Prostate gland (tissue), 2 donors: ENCODE measurements at regions not wholly inside any gene's neighbourhood (a gene's known extent, or its start where the extent isn't known, plus 50 kb on each side); places are given as distances from the start of the nearest gene placed in this dataset.

Experiments
- DNase-seq: peaks from one replicate; pipeline ENCODE4 v3.0.0-alpha.2; 2019; ENCODE audit warnings: low spot score
- H3K27ac ChIP-seq, 2 donors: fragments of 200-600 bp; sonication (generic); 2 replicates each; pipeline ENCODE4 v1.5.1; 2017 to 2019
- H3K27me3 ChIP-seq: fragments of 200-600 bp; sonication (generic); replicated peaks from 2 replicates; pipeline ENCODE4 v1.5.1; 2019; ENCODE audit not compliant: insufficient read depth
- H3K36me3 ChIP-seq, 2 donors: fragments of 200-600 bp; sonication (generic); 1 replicate in 1 of 2; 2 replicates in 1 of 2; pipeline versions ENCODE4 v1.5.1 to v1.8.1; 2017 to 2019
- H3K4me1 ChIP-seq: fragments of 200-600 bp; sonication (generic); replicated peaks from 2 replicates; pipeline ENCODE4 v1.5.1; 2019
- H3K4me3 ChIP-seq, 2 donors: fragments of 200-600 bp; sonication (generic); 2 replicates each; pipeline ENCODE4 v1.5.1; 2017 to 2019
- H3K9me3 ChIP-seq: fragments of 200-600 bp; sonication (generic); 2 replicates; pipeline ENCODE4 v1.5.1; 2017
- POLR2A ChIP-seq: fragments of 450-650 bp; IDR thresholded peaks from one replicate; pipeline ENCODE4 v1.6.1; 2016; ENCODE audit warnings: antibody characterized with exemption, mild to moderate bottlenecking
- POLR2AphosphoS5 ChIP-seq: sonication (generic); formaldehyde crosslinking; IDR thresholded peaks from one replicate; pipeline ENCODE4 v1.6.1; 2017; ENCODE audit warnings: antibody characterized with exemption
- WGBS: methylation state at CpG from one replicate; pipeline ENCODE4 v1.1.5; 2018; 5-methylcytosine and 5-hydroxymethylcytosine counted together
- intact Hi-C: fragments of 100-400 bp; cut with DNase I; formaldehyde crosslinking; loops from one replicate; pipeline ENCODE4 v1.14.2; 2022
- TF ChIP-seq, protein P1 (sequence below), 4 experiments: fragments of 200-600 bp in 2 of 4; fragments of 450-650 bp in 2 of 4; sonication (generic) in 2 of 4; IDR thresholded peaks; 1 replicate in 3 of 4; 2 replicates in 1 of 4; pipeline ENCODE4 v1.5.1; 2016 to 2019; ENCODE audit warnings: antibody characterized with exemption in 4 of 4, mild to moderate bottlenecking in 2 of 4, moderate library complexity in 2 of 4

DNA sequence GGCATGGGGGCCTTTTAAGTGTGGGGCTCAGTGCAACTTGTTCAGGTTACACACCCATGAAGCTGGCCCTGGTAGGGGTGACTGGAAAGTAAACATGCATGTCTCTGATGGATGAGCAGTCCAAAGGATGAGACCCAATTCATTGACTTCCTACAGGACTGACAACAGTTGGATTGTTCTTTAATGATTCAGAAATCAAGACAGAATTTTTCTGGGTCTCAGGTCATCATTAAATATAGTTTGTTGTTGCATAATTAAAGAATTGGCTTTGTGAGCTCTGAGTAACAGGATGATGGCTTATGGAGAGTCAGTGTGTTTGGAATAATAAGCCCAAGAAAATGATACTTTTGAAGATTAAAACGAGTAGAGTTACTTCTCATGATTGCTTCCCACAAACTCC lies 604.2 kb upstream of the CLINT1 start:
- intact Hi-C loops = loop anchor here (10.0 kb wide), 1 partner anchor 642 kb away; no protein-coding TSS in a partner anchor
- H3K4me1 ChIP-seq = no peaks in the 10 kb centered on the region

DNA sequence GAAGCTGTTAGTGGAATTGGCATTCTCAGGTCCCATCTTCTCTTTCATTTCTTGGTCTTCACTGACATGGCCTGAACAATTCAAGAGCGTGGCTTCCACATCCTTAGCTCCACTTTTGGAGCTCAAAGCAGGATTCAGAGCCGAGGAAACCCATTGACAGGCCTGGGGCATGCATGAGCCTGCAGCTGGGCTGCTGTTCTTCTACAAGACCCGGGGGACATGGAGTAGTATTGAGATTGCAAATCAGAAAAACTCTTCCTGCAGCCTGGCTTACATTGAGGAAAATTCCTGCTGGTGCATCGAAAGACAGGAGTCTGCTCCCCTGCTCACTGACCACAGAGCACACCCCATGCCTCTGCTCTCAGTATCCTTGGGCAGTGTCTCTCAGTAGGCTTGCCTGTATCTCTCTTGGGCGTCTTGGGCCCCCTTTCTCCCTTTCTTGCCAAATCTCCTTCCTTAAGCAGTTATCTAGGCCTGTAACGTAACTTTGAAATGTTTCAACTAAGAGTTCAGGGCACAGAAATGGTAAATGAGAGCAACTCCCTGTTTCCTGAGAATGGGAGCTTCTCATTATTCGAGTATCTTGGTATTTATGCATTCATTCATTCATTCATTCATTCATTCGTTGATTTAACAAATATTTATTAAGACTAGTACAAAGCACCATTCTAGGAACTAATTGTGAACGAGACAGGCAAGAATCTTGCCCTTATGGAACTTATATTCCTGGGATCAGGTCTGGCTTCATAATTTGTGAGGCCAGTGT lies 603.6 kb upstream of the CLINT1 start:
- Histone ChIP-seq H3K27me3 (no peaks in the 10 kb centered on the region), H3K4me3 (no peak overlapping the region), H3K4me1 (no peaks in the 10 kb centered on the region), H3K9me3 (no peaks in the 10 kb centered on the region), H3K36me3 (no peaks in the 10 kb centered on the region), H3K27ac (no peak overlapping the region)
- intact Hi-C loops = loop anchor here (10.0 kb wide), 1 partner anchor 642 kb away; no protein-coding TSS in a partner anchor
- TF ChIP-seq, protein P1, sequence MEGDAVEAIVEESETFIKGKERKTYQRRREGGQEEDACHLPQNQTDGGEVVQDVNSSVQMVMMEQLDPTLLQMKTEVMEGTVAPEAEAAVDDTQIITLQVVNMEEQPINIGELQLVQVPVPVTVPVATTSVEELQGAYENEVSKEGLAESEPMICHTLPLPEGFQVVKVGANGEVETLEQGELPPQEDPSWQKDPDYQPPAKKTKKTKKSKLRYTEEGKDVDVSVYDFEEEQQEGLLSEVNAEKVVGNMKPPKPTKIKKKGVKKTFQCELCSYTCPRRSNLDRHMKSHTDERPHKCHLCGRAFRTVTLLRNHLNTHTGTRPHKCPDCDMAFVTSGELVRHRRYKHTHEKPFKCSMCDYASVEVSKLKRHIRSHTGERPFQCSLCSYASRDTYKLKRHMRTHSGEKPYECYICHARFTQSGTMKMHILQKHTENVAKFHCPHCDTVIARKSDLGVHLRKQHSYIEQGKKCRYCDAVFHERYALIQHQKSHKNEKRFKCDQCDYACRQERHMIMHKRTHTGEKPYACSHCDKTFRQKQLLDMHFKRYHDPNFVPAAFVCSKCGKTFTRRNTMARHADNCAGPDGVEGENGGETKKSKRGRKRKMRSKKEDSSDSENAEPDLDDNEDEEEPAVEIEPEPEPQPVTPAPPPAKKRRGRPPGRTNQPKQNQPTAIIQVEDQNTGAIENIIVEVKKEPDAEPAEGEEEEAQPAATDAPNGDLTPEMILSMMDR (IDR thresholded peaks at IDR 0.05) = no peak
- TF ChIP-seq POLR2AphosphoS5 (no peak), POLR2A (no peak)
- no peak for DNase-seq
- WGBS = 83% methylated on average over 9 of the region's 9 CpGs

More for the DNA sequence above, 604.2 kb upstream of the CLINT1 start:
- Histone ChIP-seq H3K4me3 (no peak overlapping the region), H3K36me3 (no peaks in the 10 kb centered on the region), H3K27me3 (no peaks in the 10 kb centered on the region), H3K27ac (no peak overlapping the region), H3K9me3 (no peaks in the 10 kb centered on the region)
- no peak for DNase-seq
- no peak for TF ChIP-seq POLR2AphosphoS5
- TF ChIP-seq, protein P1 (IDR thresholded peaks at IDR 0.05) = no peak
- no peak for TF ChIP-seq POLR2A
- WGBS = 36% methylated on average over 1 of the region's 1 CpG

DNA sequence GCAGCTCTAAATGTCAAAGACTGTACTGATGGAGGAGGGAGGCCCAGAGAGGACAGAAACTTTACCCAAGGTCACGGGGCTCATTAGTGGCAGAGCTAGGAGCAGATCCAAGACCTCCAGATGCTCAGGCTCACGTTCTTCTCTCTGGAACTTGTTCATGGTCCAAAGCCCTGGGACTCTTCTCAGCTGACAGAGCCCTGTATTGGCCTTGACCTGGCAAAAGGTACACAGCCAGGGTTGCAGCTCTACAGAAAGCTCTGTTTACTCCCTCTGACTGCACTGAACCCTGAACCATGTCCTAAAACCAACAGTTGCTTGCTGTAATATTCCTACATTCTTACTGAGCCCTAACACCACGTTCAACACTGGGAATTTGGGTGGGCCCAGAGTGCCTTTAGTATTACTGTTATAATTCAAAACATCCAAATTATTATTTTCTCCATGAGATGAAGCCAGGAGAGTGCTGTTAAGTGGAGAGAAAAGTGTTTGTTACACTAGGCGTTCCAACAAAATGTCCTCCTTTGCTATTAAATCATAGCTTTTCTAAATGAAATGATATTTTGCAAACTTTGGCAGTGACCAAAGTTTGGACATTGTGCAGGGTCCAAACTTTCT lies 602.4 kb upstream of the CLINT1 start:
- Histone ChIP-seq H3K27me3 (no peaks in the 10 kb centered on the region), H3K9me3 (no peaks in the 10 kb centered on the region), H3K4me3 (no peak overlapping the region), H3K27ac (no peak overlapping the region), H3K4me1 (no peaks in the 10 kb centered on the region), H3K36me3 (no peaks in the 10 kb centered on the region)
- intact Hi-C loops = loop anchor here (10.0 kb wide), 1 partner anchor 643 kb away; no protein-coding TSS in a partner anchor
- 69% methylated on average over 4 of the region's 4 CpGs for WGBS
- TF ChIP-seq POLR2AphosphoS5 (no peak), POLR2A (no peak)
- TF ChIP-seq, protein P1 (IDR thresholded peaks at IDR 0.05) = no peak
- no peak for DNase-seq

DNA sequence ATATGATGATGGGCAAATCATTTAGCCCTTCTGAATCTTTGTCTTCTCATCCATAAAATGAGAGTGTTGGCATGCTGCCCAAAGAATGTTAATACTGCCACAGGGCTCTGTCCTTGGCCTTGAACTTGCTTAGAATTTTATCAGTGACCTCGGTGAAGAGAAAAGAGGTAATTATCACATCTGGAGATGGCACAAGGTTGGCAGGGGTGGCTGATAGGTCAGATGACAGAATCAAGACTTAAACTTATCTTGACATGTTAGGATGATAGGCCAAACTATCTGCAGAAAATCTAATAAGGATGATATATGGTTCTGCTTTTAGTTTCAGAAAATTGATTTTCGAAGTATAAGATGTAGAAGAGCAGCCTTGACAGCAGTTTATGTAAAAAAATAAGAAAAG lies 599.1 kb upstream of the CLINT1 start:
- DNase-seq = no peak
- no peaks in the 10 kb centered on the region for H3K9me3 ChIP-seq
- H3K4me3 ChIP-seq = no peak overlapping the region
- TF ChIP-seq POLR2A = no peak
- WGBS = 72% methylated on average over 2 of the region's 2 CpGs
- H3K4me1 ChIP-seq = no peaks in the 10 kb centered on the region
- no peaks in the 10 kb centered on the region for H3K27me3 ChIP-seq
- H3K27ac ChIP-seq = no peak overlapping the region
- H3K36me3 ChIP-seq = no peaks in the 10 kb centered on the region
- intact Hi-C loops = no loop called here

DNA sequence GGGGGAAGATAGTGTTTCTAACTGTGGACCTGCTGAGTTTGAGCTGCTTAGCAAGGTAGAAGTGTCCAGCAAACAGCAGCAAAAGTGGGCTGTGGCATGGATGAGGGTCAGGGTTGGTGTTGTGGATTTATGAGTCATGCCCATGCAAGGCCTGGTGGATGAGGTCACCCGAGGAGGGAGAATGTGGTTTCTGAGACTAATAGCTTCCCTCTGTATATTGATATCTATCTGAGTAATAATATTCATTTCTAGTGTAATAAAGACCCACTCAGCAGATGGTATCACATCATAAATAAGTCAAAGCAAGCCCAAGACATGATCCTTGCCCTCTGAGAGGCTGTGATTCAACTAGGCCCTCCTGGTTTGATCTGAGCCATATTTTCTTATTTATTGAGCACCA lies 597.8 kb upstream of the CLINT1 start:
- Histone ChIP-seq H3K4me3 (no peak overlapping the region), H3K9me3 (no peaks in the 10 kb centered on the region), H3K36me3 (no peaks in the 10 kb centered on the region), H3K27me3 (no peaks in the 10 kb centered on the region), H3K4me1 (no peaks in the 10 kb centered on the region), H3K27ac (no peak overlapping the region)
- no peak for TF ChIP-seq POLR2A
- no peak for TF ChIP-seq POLR2AphosphoS5
- TF ChIP-seq, protein P1 (IDR thresholded peaks at IDR 0.05) = no peak
- no peak for DNase-seq
- intact Hi-C loops = no loop called here
- WGBS = 30% methylated on average over 1 of the region's 1 CpG
